CD14-positive monocyte (primary cell): ENCODE measurements at regions not wholly inside any gene's neighbourhood (a gene's known extent, or its start where the extent isn't known, plus 50 kb on each side); places are given as distances from the start of the nearest gene placed in this dataset.
A peak's percentile ranks its signal among the peaks of the same experiment; 100 is the strongest.

Experiments
- DNase-seq, 3 donors: peaks; one replicate each; pipeline ENCODE4 v3.0.0-alpha.2; 2011 to 2022
- H2AFZ ChIP-seq: 2 replicates; pipeline ENCODE4 v1.6.0; 2012; ENCODE audit warnings: mild to moderate bottlenecking, low read depth, low read length, inconsistent platforms; ENCODE audit not compliant: insufficient read depth, poor library complexity, severe bottlenecking
- H3K27ac ChIP-seq, 2 donors: 1 replicate in 1 of 2; 2 replicates in 1 of 2; pipeline ENCODE4 v1.5.1; 2012 to 2013; ENCODE audit warnings: low read length in 2 of 2, control low read depth in 1 of 2, inconsistent platforms in 1 of 2, low read depth in 1 of 2, mild to moderate bottlenecking in 1 of 2
- H3K27me3 ChIP-seq, 2 donors: one replicate each; pipeline versions ENCODE4 v1.6.0 to v1.6.1; 2011 to 2013; ENCODE audit warnings: low read length in 2 of 2; ENCODE audit not compliant: control insufficient read depth in 2 of 2, insufficient read depth in 2 of 2
- H3K36me3 ChIP-seq, 2 donors: replicated peaks in 1 of 2; 1 replicate in 1 of 2; 2 replicates in 1 of 2; pipeline versions ENCODE4 v1.5.1 to v1.6.1; 2012 to 2013; ENCODE audit warnings: low read length in 2 of 2, control low read depth in 1 of 2, inconsistent platforms in 1 of 2, mild to moderate bottlenecking in 1 of 2; ENCODE audit not compliant: insufficient read depth in 2 of 2, control insufficient read depth in 1 of 2
- H3K4me1 ChIP-seq, 2 donors: 1 replicate in 1 of 2; 2 replicates in 1 of 2; pipeline versions ENCODE4 v1.5.1 to v1.6.1; 2012 to 2013; ENCODE audit warnings: low read length in 2 of 2, control low read depth in 1 of 2, inconsistent platforms in 1 of 2, mild to moderate bottlenecking in 1 of 2, moderate library complexity in 1 of 2; ENCODE audit not compliant: insufficient read depth in 2 of 2, control insufficient read depth in 1 of 2
- H3K4me2 ChIP-seq: replicated peaks from 2 replicates; pipeline ENCODE3; 2012; ENCODE audit warnings: low read length, moderate library complexity, mild to moderate bottlenecking; ENCODE audit not compliant: poor library complexity, severe bottlenecking; ENCODE audit errors: extremely low read depth
- H3K4me3 ChIP-seq, 3 experiments: fragments of 200-600 bp in 1 of 3; sonication (generic) in 1 of 3; replicated peaks in 1 of 3; 1 replicate in 2 of 3; 2 replicates in 1 of 3; pipeline ENCODE4 v1.5.1; 2011 to 2013; ENCODE audit warnings: low read length in 3 of 3, mild to moderate bottlenecking in 3 of 3, control low read depth in 2 of 3, low read depth in 2 of 3, inconsistent platforms in 1 of 3, moderate library complexity in 1 of 3
- H3K79me2 ChIP-seq: 2 replicates; pipeline ENCODE4 v1.6.0; 2012; ENCODE audit warnings: mild to moderate bottlenecking, control low read depth, inconsistent platforms, low read length, moderate library complexity; ENCODE audit not compliant: insufficient read depth
- H3K9ac ChIP-seq: 2 replicates; pipeline ENCODE4 v1.6.0; 2017; ENCODE audit warnings: low read length, mild to moderate bottlenecking; ENCODE audit not compliant: insufficient read depth, poor library complexity, severe bottlenecking
- H3K9me3 ChIP-seq, 2 donors: replicated peaks in 1 of 2; 1 replicate in 1 of 2; 2 replicates in 1 of 2; pipeline versions ENCODE4 v1.5.1 to v1.6.1; 2012 to 2013; ENCODE audit warnings: low read length in 2 of 2, control low read depth in 1 of 2; ENCODE audit not compliant: control insufficient read depth in 1 of 2, insufficient read depth in 1 of 2
- H4K20me1 ChIP-seq: 2 replicates; pipeline ENCODE4 v1.6.0; 2012; ENCODE audit warnings: mild to moderate bottlenecking, low read length, control low read depth, moderate library complexity; ENCODE audit not compliant: insufficient read depth
- H3K27ac Mint-ChIP-seq, 7 donors: one replicate each; pipeline ENCODE4 v1.8.0; 2020; ENCODE audit warnings: mild to moderate bottlenecking in 7 of 7, mixed read lengths in 7 of 7, moderate library complexity in 6 of 7, inconsistent platforms in 2 of 7
- H3K27me3 Mint-ChIP-seq, 3 donors: one replicate each; pipeline ENCODE4 v1.8.0; 2021 to 2022; ENCODE audit warnings: low read depth in 3 of 3, mild to moderate bottlenecking in 3 of 3, mixed read lengths in 3 of 3, moderate library complexity in 3 of 3, inconsistent platforms in 1 of 3
- H3K36me3 Mint-ChIP-seq, 2 donors: one replicate each; pipeline ENCODE4 v1.8.0; 2020; ENCODE audit warnings: mixed read lengths in 2 of 2, inconsistent platforms in 1 of 2, mild to moderate bottlenecking in 1 of 2
- H3K4me1 Mint-ChIP-seq: one replicate; pipeline ENCODE4 v1.8.0; 2020; ENCODE audit warnings: mild to moderate bottlenecking, mixed read lengths
- H3K4me3 Mint-ChIP-seq, 2 donors: one replicate each; pipeline ENCODE4 v1.8.0; 2020; ENCODE audit warnings: mild to moderate bottlenecking in 2 of 2, mixed read lengths in 2 of 2, moderate library complexity in 1 of 2
- H3K9me3 Mint-ChIP-seq, 7 donors: one replicate each; pipeline ENCODE4 v1.8.0; 2020 to 2022; ENCODE audit warnings: mixed read lengths in 7 of 7, mild to moderate bottlenecking in 6 of 7, moderate library complexity in 6 of 7, inconsistent platforms in 2 of 7
- WGBS: methylation state at CpG from one replicate; pipeline ENCODE4 v1.1.5; 2013; ENCODE audit warnings: missing lambda C conversion rate; ENCODE audit not compliant: insufficient coverage; 5-methylcytosine and 5-hydroxymethylcytosine counted together
- intact Hi-C, 2 donors: fragments of 100-400 bp; cut with micrococcal nuclease; formaldehyde crosslinking; loops; one replicate each; pipeline versions ENCODE4 v1.15.0 to v1.15.1; 2023
- TF ChIP-seq, protein P1 (sequence below): fragments of 200-600 bp; IDR thresholded peaks from one replicate; pipeline ENCODE4 v1.8.0; 2022; ENCODE audit warnings: antibody characterized with exemption, mild to moderate bottlenecking

GRCh38 chr1:185483217-185483616 is 166.2 kb upstream of the IVNS1ABP start:
- H2AFZ ChIP-seq, result no peak overlapping the region
- H3K4me2 ChIP-seq, result no peak overlapping the region
- Mint-ChIP-seq H3K4me1 (peaks cover 29% of the 10 kb centered on the region), H3K27ac (peak overlapping the region in 4 of 7 donors; percentile 70 to 91 (median 86)), H3K27me3 (peaks cover 0 to 6% (median 0%) of the 10 kb centered on the region in 3 donors), H3K36me3 (no peaks in the 10 kb centered on the region), H3K4me3 (no peak overlapping the region), H3K9me3 (peaks cover 0 to 3% (median 0%) of the 10 kb centered on the region in 7 donors)
- TF ChIP-seq, protein P1, sequence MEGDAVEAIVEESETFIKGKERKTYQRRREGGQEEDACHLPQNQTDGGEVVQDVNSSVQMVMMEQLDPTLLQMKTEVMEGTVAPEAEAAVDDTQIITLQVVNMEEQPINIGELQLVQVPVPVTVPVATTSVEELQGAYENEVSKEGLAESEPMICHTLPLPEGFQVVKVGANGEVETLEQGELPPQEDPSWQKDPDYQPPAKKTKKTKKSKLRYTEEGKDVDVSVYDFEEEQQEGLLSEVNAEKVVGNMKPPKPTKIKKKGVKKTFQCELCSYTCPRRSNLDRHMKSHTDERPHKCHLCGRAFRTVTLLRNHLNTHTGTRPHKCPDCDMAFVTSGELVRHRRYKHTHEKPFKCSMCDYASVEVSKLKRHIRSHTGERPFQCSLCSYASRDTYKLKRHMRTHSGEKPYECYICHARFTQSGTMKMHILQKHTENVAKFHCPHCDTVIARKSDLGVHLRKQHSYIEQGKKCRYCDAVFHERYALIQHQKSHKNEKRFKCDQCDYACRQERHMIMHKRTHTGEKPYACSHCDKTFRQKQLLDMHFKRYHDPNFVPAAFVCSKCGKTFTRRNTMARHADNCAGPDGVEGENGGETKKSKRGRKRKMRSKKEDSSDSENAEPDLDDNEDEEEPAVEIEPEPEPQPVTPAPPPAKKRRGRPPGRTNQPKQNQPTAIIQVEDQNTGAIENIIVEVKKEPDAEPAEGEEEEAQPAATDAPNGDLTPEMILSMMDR, result no peak
- no peaks in the 10 kb centered on the region for H3K36me3 ChIP-seq
- H3K9me3 ChIP-seq, result no peaks in the 10 kb centered on the region
- DNase-seq, result no peak
- H3K9ac ChIP-seq, result no peak overlapping the region
- H4K20me1 ChIP-seq, result no peaks in the 10 kb centered on the region
- H3K79me2 ChIP-seq, result no peaks in the 10 kb centered on the region
- H3K4me1 ChIP-seq, result peaks cover 25 to 31% of the 10 kb centered on the region in 2 donors
- no peak overlapping the region for H3K4me3 ChIP-seq
- WGBS, result no CpG with 5 or more reads among the region's 1 CpG
- no peaks in the 10 kb centered on the region for H3K27me3 ChIP-seq
- H3K27ac ChIP-seq, result peak overlapping the region in 1 of 2 donors; percentile 62
- intact Hi-C loops, result loop anchor here in 1 of 2 donors (10.0 kb wide), 1 partner anchor 72 kb away; no protein-coding TSS in a partner anchor

DNA sequence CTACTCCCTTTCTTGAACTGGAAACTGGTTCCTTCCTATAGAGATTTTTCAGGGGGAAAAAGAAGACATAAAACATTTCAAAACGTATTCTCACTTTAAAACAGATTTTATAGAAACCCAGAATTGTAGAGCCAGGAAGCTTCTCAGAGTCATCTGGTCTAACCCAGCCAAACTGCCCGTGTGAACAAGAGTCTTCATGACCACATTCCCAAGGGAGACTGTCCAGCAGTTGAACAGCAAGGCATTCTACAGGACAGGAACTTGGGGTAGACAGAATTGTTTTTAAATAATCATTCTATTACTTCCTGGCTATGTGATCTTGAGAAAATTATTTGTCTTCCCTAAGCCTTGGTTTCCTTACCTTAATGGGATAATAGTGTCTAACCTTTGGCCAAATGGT is 163.5 kb upstream of the IVNS1ABP start:
- Histone ChIP-seq H2AFZ (no peak overlapping the region), H3K9me3 (no peaks in the 10 kb centered on the region), H3K4me1 (peaks cover 15 to 27% of the 10 kb centered on the region in 2 donors), H3K4me2 (no peak overlapping the region), H3K27me3 (no peaks in the 10 kb centered on the region), H3K79me2 (no peaks in the 10 kb centered on the region), H3K4me3 (no peak overlapping the region), H4K20me1 (no peaks in the 10 kb centered on the region), H3K9ac (no peak overlapping the region), H3K36me3 (no peaks in the 10 kb centered on the region), H3K27ac (no peak overlapping the region)
- Mint-ChIP-seq H3K4me1 (peaks cover 23% of the 10 kb centered on the region), H3K4me3 (no peak overlapping the region), H3K27me3 (peaks cover 0 to 3% (median 0%) of the 10 kb centered on the region in 3 donors), H3K9me3 (peaks cover 0 to 3% (median 0%) of the 10 kb centered on the region in 7 donors), H3K27ac (no peak overlapping the region), H3K36me3 (no peaks in the 10 kb centered on the region)
- TF ChIP-seq, protein P1, result no peak
- intact Hi-C loops, result loop anchor here in 1 of 2 donors (10.0 kb wide), 1 partner anchor 74 kb away; no protein-coding TSS in a partner anchor
- DNase-seq, result no peak
- WGBS, result no CpG with 5 or more reads among the region's 2 CpGs
